Effector memory CD8-positive, alpha-beta T cell (primary cell): ENCODE measurements at regions not wholly inside any gene's neighbourhood (a gene's known extent, or its start where the extent isn't known, plus 50 kb on each side); places are given as distances from the start of the nearest gene placed in this dataset.

Experiments used
- ATAC-seq: fragments of 150-1000 bp; cut with Tn5 transposase; replicated peaks from 2 replicates; pipeline ENCODE4 v1.10.0; 2021; ENCODE audit warnings: mild to moderate bottlenecking, moderate library complexity
- DNase-seq, 3 experiments: peaks; one replicate each; pipeline ENCODE4 v3.0.0; 2021
- H3K27ac Mint-ChIP-seq, 2 donors: one replicate each; pipeline ENCODE4 v1.8.0; 2022; ENCODE audit warnings: mild to moderate bottlenecking in 2 of 2, mixed read lengths in 2 of 2, moderate library complexity in 2 of 2
- H3K27me3 Mint-ChIP-seq, 2 donors: one replicate each; pipeline ENCODE4 v1.8.0; 2022; ENCODE audit warnings: mixed read lengths in 2 of 2
- H3K36me3 Mint-ChIP-seq: one replicate; pipeline ENCODE4 v1.8.0; 2022; ENCODE audit warnings: mild to moderate bottlenecking, moderate library complexity, mixed read lengths; ENCODE audit not compliant: insufficient read depth
- H3K4me1 Mint-ChIP-seq, 2 donors: one replicate each; pipeline ENCODE4 v1.8.0; 2022; ENCODE audit warnings: low read depth in 2 of 2, mixed read lengths in 2 of 2
- H3K4me3 Mint-ChIP-seq, 2 donors: one replicate each; pipeline ENCODE4 v1.8.0; 2022; ENCODE audit warnings: mild to moderate bottlenecking in 2 of 2, mixed read lengths in 2 of 2, moderate library complexity in 2 of 2
- H3K9me3 Mint-ChIP-seq, 2 donors: one replicate each; pipeline ENCODE4 v1.8.0; 2022; ENCODE audit warnings: mixed read lengths in 2 of 2

DNA sequence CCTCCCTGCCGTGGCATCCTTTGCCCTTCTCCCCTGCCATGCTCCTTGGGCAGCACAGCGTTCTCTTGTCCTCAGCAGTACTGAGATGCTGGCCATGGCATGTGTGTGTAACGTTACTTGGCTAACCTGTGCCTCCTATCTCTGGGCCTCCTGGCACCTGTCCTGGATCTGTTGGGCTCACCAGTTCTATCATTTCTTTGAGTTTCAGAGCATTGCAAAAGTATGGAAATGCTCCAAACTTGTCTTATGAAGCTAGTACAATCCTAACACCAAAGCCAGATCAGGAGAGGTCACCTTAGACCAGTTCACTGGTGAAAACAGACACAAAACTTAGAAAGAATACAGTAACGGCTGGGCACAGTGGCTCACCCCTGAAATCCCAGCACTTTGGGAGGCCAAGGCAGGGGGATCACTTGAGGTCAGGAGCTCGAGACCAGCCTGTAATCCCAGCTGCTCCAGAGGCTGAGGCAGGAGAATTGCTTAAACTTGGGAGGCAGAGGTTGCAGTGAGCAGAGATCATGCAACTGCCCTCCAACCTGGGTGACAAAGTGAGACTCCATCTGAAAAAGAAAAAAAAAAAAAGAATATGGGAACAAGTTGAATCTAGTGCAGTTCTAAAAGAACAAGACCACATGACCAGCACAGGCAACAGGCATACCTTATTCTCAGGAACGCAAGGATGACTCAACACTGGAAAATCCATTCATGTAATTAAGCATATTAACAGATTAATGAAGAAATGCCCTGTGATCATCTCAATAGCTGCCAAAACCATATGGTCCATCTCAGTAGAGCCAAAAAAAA, 62.4 kb upstream of the TRPM1 start:
- ATAC-seq = no peak
- Mint-ChIP-seq H3K4me3 (no peak overlapping the region), H3K27ac (peak overlapping the region; percentile 67 to 75), H3K4me1 (peaks cover 23 to 24% of the 10 kb centered on the region in 2 donors), H3K27me3 (no peaks in the 10 kb centered on the region), H3K9me3 (no peaks in the 10 kb centered on the region), H3K36me3 (peaks cover 12% of the 10 kb centered on the region)
- DNase-seq = no peak

- ATAC-seq (no peak), DNase-seq (no peak)
- Mint-ChIP-seq H3K4me3 (no peak overlapping the region), H3K4me1 (peaks cover 23 to 24% of the 10 kb centered on the region in 2 donors), H3K36me3 (peaks cover 12% of the 10 kb centered on the region), H3K27ac (peak overlapping the region in 1 of 2 donors; percentile 62), H3K27me3 (no peaks in the 10 kb centered on the region), H3K9me3 (no peaks in the 10 kb centered on the region)
These were observed 63.0 kb upstream of the TRPM1 start for GRCh38 chr15:31164573-31164912.

- Mint-ChIP-seq H3K36me3 (peaks cover 12% of the 10 kb centered on the region), H3K9me3 (no peaks in the 10 kb centered on the region), H3K4me3 (no peak overlapping the region), H3K4me1 (peaks cover 18 to 19% of the 10 kb centered on the region in 2 donors), H3K27me3 (no peaks in the 10 kb centered on the region), H3K27ac (no peak overlapping the region)
- ATAC-seq = no peak
- no peak for DNase-seq
These were observed 68.0 kb upstream of the TRPM1 start for GRCh38 chr15:31169558-31169957.

DNA sequence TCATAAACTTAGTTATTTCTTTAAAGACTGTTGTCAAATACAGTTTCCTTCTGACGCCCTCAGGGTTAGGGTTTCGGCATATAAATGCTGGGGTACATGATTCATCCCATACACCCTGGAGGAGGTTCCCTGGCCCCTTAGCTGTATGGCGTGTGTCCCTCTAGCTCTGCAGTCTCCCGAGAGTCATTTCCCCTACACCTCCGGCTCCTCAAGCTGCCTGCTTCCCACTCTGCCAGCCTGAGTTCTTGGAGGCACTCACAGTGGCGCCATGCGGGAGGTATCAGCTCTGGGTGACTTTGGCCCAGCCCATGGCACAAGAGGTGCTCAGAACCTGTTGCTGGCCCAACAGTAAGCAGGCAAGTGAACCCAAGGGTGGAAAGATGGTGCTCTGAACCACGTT, 70.2 kb upstream of the TRPM1 start:
- Mint-ChIP-seq H3K27me3 (no peaks in the 10 kb centered on the region), H3K36me3 (peaks cover 15% of the 10 kb centered on the region), H3K27ac (peak overlapping the region in 1 of 2 donors; percentile 53), H3K4me3 (no peak overlapping the region), H3K4me1 (peaks cover 23 to 24% of the 10 kb centered on the region in 2 donors), H3K9me3 (no peaks in the 10 kb centered on the region)
- no peak for DNase-seq
- ATAC-seq = no peak

GRCh38 chr15:31172606-31173005, 71.1 kb upstream of the TRPM1 start:
- DNase-seq = no peak
- Mint-ChIP-seq H3K4me3 (no peak overlapping the region), H3K9me3 (no peaks in the 10 kb centered on the region), H3K27ac (no peak overlapping the region), H3K4me1 (peaks cover 19% of the 10 kb centered on the region in 2 donors), H3K36me3 (peaks cover 13% of the 10 kb centered on the region), H3K27me3 (no peaks in the 10 kb centered on the region)
- no peak for ATAC-seq

DNA sequence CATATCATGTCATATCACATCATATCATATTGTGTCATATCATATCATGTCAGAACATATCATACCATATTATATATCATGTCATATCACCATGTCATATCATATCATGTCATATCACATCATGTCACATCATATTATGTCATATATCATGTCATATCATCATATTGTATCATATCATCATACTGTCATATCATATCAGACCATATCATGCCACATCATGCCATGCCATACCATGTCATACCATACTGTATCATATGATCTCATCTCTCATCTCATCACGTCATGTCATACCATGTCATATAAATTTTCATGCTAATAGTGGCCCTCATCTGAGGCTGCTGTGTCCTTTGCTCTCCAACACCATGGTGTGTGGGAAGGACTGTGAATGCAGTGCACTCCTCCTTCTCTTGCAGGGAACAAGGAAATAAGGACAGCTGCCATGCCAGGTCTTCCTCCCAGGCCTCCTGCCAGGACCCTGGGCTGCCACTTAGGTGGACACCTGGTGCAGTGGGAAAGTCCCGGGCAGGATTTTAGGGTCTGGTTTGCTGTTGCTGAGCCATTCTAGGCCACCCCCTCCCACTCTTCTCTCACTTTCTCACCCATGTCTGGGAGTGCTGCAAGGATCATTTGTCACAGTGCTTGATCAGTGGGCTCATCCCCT, 72.4 kb upstream of the TRPM1 start:
- ATAC-seq = no peak
- Mint-ChIP-seq H3K9me3 (no peaks in the 10 kb centered on the region), H3K27ac (no peak overlapping the region)

DNA sequence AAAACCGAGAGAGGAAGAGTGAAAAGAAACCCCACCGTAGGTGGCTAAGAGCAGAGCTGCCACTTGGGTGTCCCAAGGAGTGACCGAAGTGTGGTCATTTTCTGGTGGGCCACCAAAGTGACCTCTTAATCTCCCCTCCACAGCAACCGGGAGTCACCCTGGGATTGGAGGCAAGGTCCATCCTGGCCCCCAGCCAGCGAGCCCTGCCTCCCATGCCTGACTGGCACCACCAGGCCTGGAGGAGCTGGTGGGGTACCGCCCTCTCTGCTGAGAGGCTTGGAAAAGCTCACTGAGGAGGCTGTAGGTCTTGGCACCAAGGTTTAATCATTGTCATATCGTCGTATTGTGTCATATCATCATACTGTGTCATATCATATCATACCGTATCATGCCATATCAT, 74.0 kb upstream of the TRPM1 start:
- Mint-ChIP-seq H3K27me3 (no peaks in the 10 kb centered on the region), H3K4me1 (peaks cover 16 to 22% of the 10 kb centered on the region in 2 donors), H3K27ac (no peak overlapping the region), H3K36me3 (peaks cover 8% of the 10 kb centered on the region), H3K4me3 (no peak overlapping the region), H3K9me3 (no peaks in the 10 kb centered on the region)
- DNase-seq (no peak), ATAC-seq (no peak)

More for the DNA sequence above, 72.4 kb upstream of the TRPM1 start:
- Mint-ChIP-seq H3K27me3 (no peaks in the 10 kb centered on the region), H3K4me3 (no peak overlapping the region), H3K36me3 (peaks cover 3% of the 10 kb centered on the region), H3K4me1 (peaks cover 10 to 16% of the 10 kb centered on the region in 2 donors)
- DNase-seq = no peak

DNA sequence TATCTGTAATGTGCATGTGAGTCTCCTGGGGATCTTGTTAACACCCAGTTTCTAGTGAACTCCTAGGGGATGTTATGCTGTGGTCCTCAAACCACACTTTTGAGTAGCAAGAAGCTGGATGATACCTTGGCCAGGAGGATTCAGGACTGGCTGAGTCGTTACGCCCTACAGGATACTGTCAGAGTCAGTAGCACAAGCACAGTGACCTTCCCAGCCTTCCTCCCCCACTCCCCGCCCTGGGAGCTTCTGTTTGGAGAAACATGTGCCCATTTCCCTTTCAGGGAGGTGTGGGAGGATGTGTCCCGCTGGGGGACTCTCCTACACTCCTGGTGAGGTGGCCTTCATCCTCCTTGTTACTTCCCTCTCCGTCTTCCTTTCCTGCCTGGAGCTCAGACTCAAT, 76.4 kb upstream of the TRPM1 start:
- no peak overlapping the region for H3K27ac Mint-ChIP-seq
- H3K36me3 Mint-ChIP-seq = peaks cover 9% of the 10 kb centered on the region
- no peak overlapping the region for H3K4me3 Mint-ChIP-seq
- H3K9me3 Mint-ChIP-seq = no peaks in the 10 kb centered on the region
- DNase-seq = no peak
- H3K4me1 Mint-ChIP-seq = peaks cover 16 to 19% of the 10 kb centered on the region in 2 donors
- H3K27me3 Mint-ChIP-seq = no peaks in the 10 kb centered on the region
- no peak for ATAC-seq

- Mint-ChIP-seq H3K9me3 (no peaks in the 10 kb centered on the region), H3K27me3 (no peaks in the 10 kb centered on the region), H3K4me3 (peak overlapping the region; percentile 60 to 77), H3K27ac (no peak overlapping the region), H3K4me1 (peaks cover 16 to 19% of the 10 kb centered on the region in 2 donors), H3K36me3 (peaks cover 9% of the 10 kb centered on the region)
- no peak for DNase-seq
- no peak for ATAC-seq
These were observed 77.2 kb upstream of the TRPM1 start for GRCh38 chr15:31178705-31179104.

DNA sequence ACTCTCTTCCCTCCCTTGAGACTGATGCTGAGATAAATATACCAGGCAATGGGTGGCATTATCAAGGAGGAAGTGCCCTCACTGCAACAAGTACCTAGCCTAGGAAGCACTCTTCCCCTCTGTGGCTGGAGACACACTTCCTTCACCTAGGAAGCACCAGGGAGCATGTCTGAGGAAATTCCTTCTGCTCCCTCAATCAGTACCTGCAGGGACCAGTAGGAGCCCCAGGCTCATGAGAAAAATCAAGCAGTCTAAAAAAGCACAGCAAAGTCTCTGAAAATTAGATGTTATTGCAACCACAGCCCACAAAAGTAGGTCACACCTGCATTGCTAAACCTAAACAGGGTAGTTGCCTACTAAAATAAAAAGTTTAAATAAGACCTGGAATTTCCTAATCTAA, 78.2 kb upstream of the TRPM1 start:
- H3K27me3 Mint-ChIP-seq = no peaks in the 10 kb centered on the region
- no peak for DNase-seq
- H3K4me1 Mint-ChIP-seq = peaks cover 16 to 19% of the 10 kb centered on the region in 2 donors
- H3K36me3 Mint-ChIP-seq = peaks cover 9% of the 10 kb centered on the region
- peak overlapping the region; percentile 75 to 92 for H3K27ac Mint-ChIP-seq
- peak overlapping the region; percentile 60 to 77 for H3K4me3 Mint-ChIP-seq
- ATAC-seq = peak; percentile 97
- no peaks in the 10 kb centered on the region for H3K9me3 Mint-ChIP-seq

DNA sequence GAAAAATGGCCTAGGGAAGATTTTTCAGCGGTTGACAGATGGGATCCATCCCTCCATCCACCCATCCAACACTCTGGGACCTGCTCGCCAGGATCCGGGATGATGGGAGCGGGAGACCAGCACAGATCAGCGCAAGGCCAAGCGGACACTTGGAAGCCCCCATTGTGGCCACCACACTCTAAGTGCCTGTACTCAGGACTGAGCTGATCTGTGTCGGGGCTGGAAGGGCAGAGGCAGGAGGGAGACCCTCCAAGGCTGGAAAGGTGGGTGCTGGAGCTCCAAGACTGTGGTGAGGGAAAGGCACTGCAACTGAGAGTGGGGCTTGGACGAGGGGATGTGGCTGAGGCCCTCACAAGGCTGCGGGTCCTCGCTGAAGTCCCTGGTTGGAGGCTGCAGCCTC, 91.8 kb upstream of the TRPM1 start:
- Mint-ChIP-seq H3K4me3 (no peak overlapping the region), H3K27me3 (peaks cover 0 to 3% of the 10 kb centered on the region in 2 donors), H3K36me3 (no peaks in the 10 kb centered on the region), H3K4me1 (peaks cover 2 to 4% of the 10 kb centered on the region in 2 donors), H3K9me3 (peaks cover 4 to 15% of the 10 kb centered on the region in 2 donors), H3K27ac (no peak overlapping the region)
- DNase-seq (no peak), ATAC-seq (no peak)

DNA sequence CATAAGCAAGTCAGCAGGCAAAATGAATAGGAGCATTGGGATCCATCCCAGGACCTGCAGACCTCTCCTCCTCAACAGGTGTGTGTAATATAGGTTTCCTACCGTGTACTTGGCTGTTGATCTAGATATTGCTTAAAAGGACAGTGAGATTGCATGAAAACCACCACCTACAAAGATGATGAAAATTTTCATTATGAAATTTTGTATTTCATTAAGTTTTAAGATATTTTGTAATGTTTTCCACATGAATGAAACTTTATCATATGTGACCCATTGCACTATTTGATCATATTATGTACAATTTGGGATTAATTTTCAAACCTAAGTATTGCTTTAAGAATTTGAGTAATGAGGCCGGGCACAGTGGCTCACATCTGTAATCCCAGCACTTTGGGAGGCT, 94.3 kb upstream of the TRPM1 start:
- Mint-ChIP-seq H3K36me3 (peaks cover 3% of the 10 kb centered on the region), H3K9me3 (no peaks in the 10 kb centered on the region), H3K4me3 (no peak overlapping the region), H3K4me1 (peaks cover 2 to 9% of the 10 kb centered on the region in 2 donors), H3K27me3 (peaks cover 0 to 10% of the 10 kb centered on the region in 2 donors), H3K27ac (no peak overlapping the region)
- DNase-seq = no peak
- ATAC-seq = no peak

DNA sequence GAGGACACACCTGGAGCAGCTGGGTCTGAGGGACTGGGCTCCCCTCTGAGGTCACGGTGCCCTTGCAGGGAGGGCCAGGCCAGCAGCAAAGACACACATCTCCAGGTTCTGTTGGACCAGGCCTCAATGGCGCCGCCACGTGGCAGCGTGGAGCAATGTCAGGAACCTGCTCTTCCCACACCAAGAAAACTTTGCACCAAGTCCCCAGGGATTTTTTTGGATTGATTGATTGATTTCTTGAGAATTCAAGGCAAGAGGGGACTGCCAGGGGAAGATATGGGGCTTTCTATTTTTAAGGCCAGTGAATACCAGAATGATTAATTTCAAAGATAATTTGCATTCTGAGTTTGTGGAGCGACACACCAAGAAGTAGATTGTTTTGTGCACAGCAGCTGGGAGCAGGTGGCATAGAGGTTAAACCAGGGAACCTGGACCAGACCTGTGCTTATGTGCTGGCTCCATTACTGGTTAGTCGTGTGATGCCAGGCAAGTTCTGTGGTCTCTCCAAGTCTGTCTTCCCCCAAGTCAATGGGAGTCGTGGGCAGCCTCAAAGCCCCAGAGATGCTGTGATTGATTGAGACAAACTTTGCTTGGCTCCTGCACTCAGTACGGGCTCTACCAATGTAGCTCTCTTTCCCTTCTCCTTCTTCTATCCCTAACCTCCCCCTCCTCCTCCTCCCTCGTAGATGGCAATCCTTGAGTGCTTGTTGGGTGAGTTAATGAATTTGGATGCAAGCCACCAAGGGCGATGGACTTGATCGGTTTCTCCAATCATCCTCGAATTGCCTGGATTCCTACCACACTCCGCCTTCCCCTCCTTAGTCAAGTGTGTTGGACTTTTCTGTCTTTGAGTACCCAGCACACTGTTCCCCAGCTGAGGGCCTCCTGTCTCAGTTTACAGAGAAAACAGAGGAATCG, 96.2 kb upstream of the TRPM1 start:
- H3K9me3 Mint-ChIP-seq = no peaks in the 10 kb centered on the region
- peaks cover 2 to 9% of the 10 kb centered on the region in 2 donors for H3K4me1 Mint-ChIP-seq
- H3K36me3 Mint-ChIP-seq = peaks cover 3% of the 10 kb centered on the region
- H3K4me3 Mint-ChIP-seq = no peak overlapping the region
- peak; percentile 71 for ATAC-seq
- H3K27me3 Mint-ChIP-seq = peaks cover 0 to 10% of the 10 kb centered on the region in 2 donors
- peak overlapping the region in 1 of 2 donors; percentile 81 for H3K27ac Mint-ChIP-seq
- DNase-seq = peak; percentile 43 to 51 (median 47)
